ENCODE measurements at regions not wholly inside any gene's neighbourhood (a gene's known extent, or its start where the extent isn't known, plus 50 kb on each side); places are given as distances from the start of the nearest gene placed in this dataset.

- no peaks in the 10 kb centered on the region for H3K36me3 ChIP-seq (ENCODE audit: insufficient read depth, low read length)
- no peak for DNase-seq
- Mint-ChIP-seq H3K36me3 (no peaks in the 10 kb centered on the region), H3K9me3 (peaks cover 0 to 8% (median 1%) of the 10 kb centered on the region in 8 donors), H3K4me3 (no peak overlapping the region), H3K27ac (no peak overlapping the region), H3K27me3 (no peaks in the 10 kb centered on the region), H3K4me1 (no peaks in the 10 kb centered on the region)
- CTCF ChIA-PET (ENCODE audit: partially characterized antibody): no interaction called here
- no peaks in the 10 kb centered on the region for H3K4me1 ChIP-seq (ENCODE audit: insufficient read depth, low read length)
- no peak overlapping the region for H3K4me3 ChIP-seq (ENCODE audit: low read length in 2 of 2)
- no peak overlapping the region for H3K27ac ChIP-seq (ENCODE audit: low read depth, low read length)
- intact Hi-C loops (cut with micrococcal nuclease): no loop called here
- H3K9me3 ChIP-seq (ENCODE audit: control insufficient read depth in 1 of 2, low read length in 2 of 2): no peaks in the 10 kb centered on the region
- no peaks in the 10 kb centered on the region for H3K27me3 ChIP-seq (ENCODE audit: insufficient read depth, low read length)
- POLR2A ChIA-PET (ENCODE audit: partially characterized antibody): no interaction called here
These were observed 70.2 kb upstream of the CDH6 start for GRCh38 chr5:31122998-31123951.

GRCh38 chr5:31121224-31121623 is 72.3 kb upstream of the CDH6 start:
- Histone ChIP-seq H3K4me1 (ENCODE audit: insufficient read depth, low read length) (no peaks in the 10 kb centered on the region), H3K36me3 (ENCODE audit: insufficient read depth, low read length) (no peaks in the 10 kb centered on the region), H3K4me3 (ENCODE audit: low read length in 2 of 2) (no peak overlapping the region), H3K27ac (ENCODE audit: low read depth, low read length) (no peak overlapping the region), H3K27me3 (ENCODE audit: insufficient read depth, low read length) (no peaks in the 10 kb centered on the region), H3K9me3 (ENCODE audit: control insufficient read depth in 1 of 2, low read length in 2 of 2) (no peaks in the 10 kb centered on the region)
- peaks cover 0 to 5% (median 1%) of the 10 kb centered on the region in 8 donors for H3K9me3 Mint-ChIP-seq
- no peak overlapping the region for H3K4me3 Mint-ChIP-seq
- H3K27ac Mint-ChIP-seq: no peak overlapping the region
- POLR2A ChIA-PET (ENCODE audit: partially characterized antibody): no interaction called here
- H3K4me1 Mint-ChIP-seq: no peaks in the 10 kb centered on the region
- DNase-seq: no peak
- CTCF ChIA-PET (ENCODE audit: partially characterized antibody): no interaction called here
- H3K36me3 Mint-ChIP-seq: no peaks in the 10 kb centered on the region
- intact Hi-C loops (cut with micrococcal nuclease): no loop called here
- no peaks in the 10 kb centered on the region for H3K27me3 Mint-ChIP-seq

GRCh38 chr5:31120642-31120948 is 72.9 kb upstream of the CDH6 start:
- Histone ChIP-seq H3K27ac (ENCODE audit: low read depth, low read length) (no peak overlapping the region), H3K4me1 (ENCODE audit: insufficient read depth, low read length) (no peaks in the 10 kb centered on the region), H3K27me3 (ENCODE audit: insufficient read depth, low read length) (no peaks in the 10 kb centered on the region), H3K9me3 (ENCODE audit: control insufficient read depth in 1 of 2, low read length in 2 of 2) (no peaks in the 10 kb centered on the region), H3K36me3 (ENCODE audit: insufficient read depth, low read length) (no peaks in the 10 kb centered on the region), H3K4me3 (ENCODE audit: low read length in 2 of 2) (no peak overlapping the region)
- H3K36me3 Mint-ChIP-seq: no peaks in the 10 kb centered on the region
- peaks cover 0 to 5% (median 1%) of the 10 kb centered on the region in 8 donors for H3K9me3 Mint-ChIP-seq
- no peak overlapping the region for H3K4me3 Mint-ChIP-seq
- no peaks in the 10 kb centered on the region for H3K27me3 Mint-ChIP-seq
- DNase-seq: no peak
- ChIA-PET POLR2A (ENCODE audit: partially characterized antibody) (no interaction called here), CTCF (ENCODE audit: partially characterized antibody) (no interaction called here)
- H3K4me1 Mint-ChIP-seq: no peaks in the 10 kb centered on the region
- H3K27ac Mint-ChIP-seq: no peak overlapping the region
- intact Hi-C loops (cut with micrococcal nuclease): no loop called here

- H3K4me1 ChIP-seq (ENCODE audit: insufficient read depth, low read length): no peaks in the 10 kb centered on the region
These were observed 73.4 kb upstream of the CDH6 start for GRCh38 chr5:31119938-31120641.

GRCh38 chr5:31116466-31117031 is 76.9 kb upstream of the CDH6 start:
- no peak overlapping the region for H3K27ac ChIP-seq (ENCODE audit: low read depth, low read length)

More at GRCh38 chr5:31119938-31120641, 73.4 kb upstream of the CDH6 start:
- no peak overlapping the region for H3K27ac Mint-ChIP-seq
- no peak overlapping the region for H3K4me3 ChIP-seq (ENCODE audit: low read length in 2 of 2)
- H3K36me3 ChIP-seq (ENCODE audit: insufficient read depth, low read length): no peaks in the 10 kb centered on the region
- ChIA-PET CTCF (ENCODE audit: partially characterized antibody) (no interaction called here), POLR2A (ENCODE audit: partially characterized antibody) (no interaction called here)
- no peak overlapping the region for H3K27ac ChIP-seq (ENCODE audit: low read depth, low read length)
- no peaks in the 10 kb centered on the region for H3K4me1 Mint-ChIP-seq
- no peaks in the 10 kb centered on the region for H3K27me3 ChIP-seq (ENCODE audit: insufficient read depth, low read length)
- H3K27me3 Mint-ChIP-seq: no peaks in the 10 kb centered on the region
- H3K4me3 Mint-ChIP-seq: no peak overlapping the region
- no peaks in the 10 kb centered on the region for H3K36me3 Mint-ChIP-seq
- intact Hi-C loops (cut with micrococcal nuclease): no loop called here
- no peaks in the 10 kb centered on the region for H3K9me3 ChIP-seq (ENCODE audit: control insufficient read depth in 1 of 2, low read length in 2 of 2)
- no peak for DNase-seq
- H3K9me3 Mint-ChIP-seq: peaks cover 0 to 7% (median 1%) of the 10 kb centered on the region in 8 donors

GRCh38 chr5:31114817-31115216 is 78.7 kb upstream of the CDH6 start:
- POLR2A ChIA-PET (ENCODE audit: partially characterized antibody): no interaction called here
- H3K36me3 Mint-ChIP-seq: no peaks in the 10 kb centered on the region

More at GRCh38 chr5:31116466-31117031, 76.9 kb upstream of the CDH6 start:
- DNase-seq: no peak
- Mint-ChIP-seq H3K4me3 (no peak overlapping the region), H3K9me3 (peaks cover 0 to 5% (median under 1%) of the 10 kb centered on the region in 8 donors), H3K27me3 (no peaks in the 10 kb centered on the region), H3K4me1 (no peaks in the 10 kb centered on the region), H3K36me3 (no peaks in the 10 kb centered on the region), H3K27ac (no peak overlapping the region)
- Histone ChIP-seq H3K4me1 (ENCODE audit: insufficient read depth, low read length) (no peaks in the 10 kb centered on the region), H3K27me3 (ENCODE audit: insufficient read depth, low read length) (no peaks in the 10 kb centered on the region), H3K36me3 (ENCODE audit: insufficient read depth, low read length) (no peaks in the 10 kb centered on the region), H3K9me3 (ENCODE audit: control insufficient read depth in 1 of 2, low read length in 2 of 2) (no peaks in the 10 kb centered on the region), H3K4me3 (ENCODE audit: low read length in 2 of 2) (no peak overlapping the region)
- intact Hi-C loops (cut with micrococcal nuclease): no loop called here
- ChIA-PET CTCF (ENCODE audit: partially characterized antibody) (no interaction called here), POLR2A (ENCODE audit: partially characterized antibody) (no interaction called here)

GRCh38 chr5:31113666-31114350 is 79.7 kb upstream of the CDH6 start:
- Histone ChIP-seq H3K27ac (ENCODE audit: low read depth, low read length) (no peak overlapping the region), H3K4me1 (ENCODE audit: insufficient read depth, low read length) (no peaks in the 10 kb centered on the region), H3K36me3 (ENCODE audit: insufficient read depth, low read length) (no peaks in the 10 kb centered on the region), H3K27me3 (ENCODE audit: insufficient read depth, low read length) (no peaks in the 10 kb centered on the region), H3K9me3 (ENCODE audit: control insufficient read depth in 1 of 2, low read length in 2 of 2) (no peaks in the 10 kb centered on the region), H3K4me3 (ENCODE audit: low read length in 2 of 2) (no peak overlapping the region)
- no peaks in the 10 kb centered on the region for H3K36me3 Mint-ChIP-seq
- H3K9me3 Mint-ChIP-seq: peaks cover 0 to 7% (median 2%) of the 10 kb centered on the region in 8 donors
- H3K4me1 Mint-ChIP-seq: no peaks in the 10 kb centered on the region
- ChIA-PET POLR2A (ENCODE audit: partially characterized antibody) (no interaction called here), CTCF (ENCODE audit: partially characterized antibody) (no interaction called here)
- no peak overlapping the region for H3K4me3 Mint-ChIP-seq
- H3K27me3 Mint-ChIP-seq: no peaks in the 10 kb centered on the region
- no peak for DNase-seq
- H3K27ac Mint-ChIP-seq: no peak overlapping the region
- intact Hi-C loops (cut with micrococcal nuclease): no loop called here

More at GRCh38 chr5:31114817-31115216, 78.7 kb upstream of the CDH6 start:
- CTCF ChIA-PET (ENCODE audit: partially characterized antibody): no interaction called here
- Histone ChIP-seq H3K4me3 (ENCODE audit: low read length in 2 of 2) (no peak overlapping the region), H3K4me1 (ENCODE audit: insufficient read depth, low read length) (no peaks in the 10 kb centered on the region), H3K9me3 (ENCODE audit: control insufficient read depth in 1 of 2, low read length in 2 of 2) (no peaks in the 10 kb centered on the region), H3K27me3 (ENCODE audit: insufficient read depth, low read length) (no peaks in the 10 kb centered on the region), H3K36me3 (ENCODE audit: insufficient read depth, low read length) (no peaks in the 10 kb centered on the region), H3K27ac (ENCODE audit: low read depth, low read length) (no peak overlapping the region)
- Mint-ChIP-seq H3K4me1 (no peaks in the 10 kb centered on the region), H3K27ac (no peak overlapping the region), H3K27me3 (no peaks in the 10 kb centered on the region), H3K4me3 (no peak overlapping the region), H3K9me3 (peaks cover 0 to 5% (median under 1%) of the 10 kb centered on the region in 8 donors)
- no peak for DNase-seq
- intact Hi-C loops (cut with micrococcal nuclease): no loop called here

Measured in CD4-positive, alpha-beta memory T cell (primary cell).